CD4-positive, alpha-beta T cell treated with Interferon gamma for 1 hour (primary cell): ENCODE measurements at regions not wholly inside any gene's neighbourhood (a gene's known extent, or its start where the extent isn't known, plus 50 kb on each side); places are given as distances from the start of the nearest gene placed in this dataset.

Experiments used
- DNase-seq: peaks from one replicate; pipeline ENCODE4 v3.0.0-alpha.2; 2020

DNA sequence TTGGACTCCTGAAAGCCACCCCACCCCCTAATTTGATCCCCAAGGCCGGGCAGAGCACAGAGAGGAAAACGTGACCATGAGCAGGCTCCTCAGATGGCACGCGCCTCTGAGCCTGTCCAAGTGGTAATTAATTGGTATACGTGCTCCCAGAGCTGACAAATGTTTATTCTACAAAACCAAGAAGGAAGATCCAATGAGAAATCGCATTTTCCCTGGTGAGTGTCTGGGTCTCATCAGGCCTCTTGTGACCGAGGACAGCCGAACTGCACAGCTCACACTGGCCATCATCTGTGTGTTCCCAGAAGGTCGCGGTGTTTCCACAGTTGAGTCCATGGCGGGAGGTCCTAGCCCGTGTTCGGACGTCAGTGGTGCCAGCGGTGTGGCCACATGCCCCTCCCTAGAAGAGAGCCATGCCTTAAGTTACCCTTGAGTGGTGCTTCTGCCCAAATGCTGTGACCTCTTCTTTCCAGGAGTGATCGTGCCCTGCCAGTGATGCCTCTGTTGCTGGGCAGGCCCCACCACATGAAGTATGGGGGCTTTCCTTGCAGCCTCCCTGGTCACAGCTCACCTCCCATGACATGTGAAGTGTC is 317.5 kb upstream of the RTL1 start:
- DNase-seq, result no peak

- no peak for DNase-seq
Measured at GRCh38 chr14:101221549-101222160, 318.1 kb upstream of the RTL1 start.

GRCh38 chr14:101222362-101223070 is 319.0 kb upstream of the RTL1 start:
- DNase-seq, result no peak

DNA sequence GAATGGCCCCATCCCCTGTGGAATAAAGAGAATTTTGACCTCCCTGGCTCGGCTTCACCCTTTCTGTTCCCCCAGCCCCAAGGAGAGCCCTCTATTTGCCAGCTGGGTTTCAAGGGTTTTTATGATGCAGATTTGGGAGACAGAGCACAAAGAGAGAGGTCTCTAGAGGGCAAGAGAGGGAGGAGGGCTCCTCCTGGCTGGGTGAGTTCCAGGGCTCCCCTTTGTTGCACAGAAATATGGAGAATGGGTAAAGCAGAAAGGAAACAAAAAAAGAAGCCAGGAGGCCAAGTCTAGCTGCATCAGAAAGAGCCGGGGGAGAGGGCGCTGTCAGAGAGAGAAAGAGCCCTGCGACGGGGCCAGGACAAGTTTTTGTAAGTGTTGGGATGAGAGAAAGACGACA is 319.6 kb upstream of the RTL1 start:
- no peak for DNase-seq

DNA sequence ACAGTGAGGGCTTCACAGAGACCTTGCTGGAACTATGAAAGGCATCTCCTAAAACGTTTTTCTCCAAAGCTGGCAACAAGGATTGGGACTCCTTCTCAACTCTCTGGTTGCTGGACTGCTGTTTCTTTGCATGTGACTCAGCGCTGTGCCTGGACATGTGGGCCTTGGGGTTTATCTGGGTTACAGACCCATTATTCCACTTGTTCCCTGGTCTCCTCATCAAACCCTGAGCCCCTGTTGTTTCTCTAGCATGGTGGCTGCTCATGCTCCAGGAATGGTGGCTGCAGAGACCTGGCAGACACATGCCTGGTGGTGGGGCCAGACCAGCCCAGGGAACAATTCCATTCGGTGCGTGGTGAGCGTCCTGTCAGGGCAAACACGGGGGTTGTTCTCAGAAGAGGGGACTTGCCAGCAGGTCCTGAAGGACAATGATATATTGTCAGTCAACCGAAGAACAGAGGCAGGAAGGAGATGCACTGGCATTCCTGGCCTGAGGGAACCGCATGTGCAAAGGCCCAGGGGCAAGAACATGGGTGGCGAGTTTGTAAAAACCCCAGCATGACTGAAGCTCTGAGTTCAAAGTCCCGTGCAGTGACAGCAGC is 320.1 kb upstream of the RTL1 start:
- DNase-seq, result no peak

DNA sequence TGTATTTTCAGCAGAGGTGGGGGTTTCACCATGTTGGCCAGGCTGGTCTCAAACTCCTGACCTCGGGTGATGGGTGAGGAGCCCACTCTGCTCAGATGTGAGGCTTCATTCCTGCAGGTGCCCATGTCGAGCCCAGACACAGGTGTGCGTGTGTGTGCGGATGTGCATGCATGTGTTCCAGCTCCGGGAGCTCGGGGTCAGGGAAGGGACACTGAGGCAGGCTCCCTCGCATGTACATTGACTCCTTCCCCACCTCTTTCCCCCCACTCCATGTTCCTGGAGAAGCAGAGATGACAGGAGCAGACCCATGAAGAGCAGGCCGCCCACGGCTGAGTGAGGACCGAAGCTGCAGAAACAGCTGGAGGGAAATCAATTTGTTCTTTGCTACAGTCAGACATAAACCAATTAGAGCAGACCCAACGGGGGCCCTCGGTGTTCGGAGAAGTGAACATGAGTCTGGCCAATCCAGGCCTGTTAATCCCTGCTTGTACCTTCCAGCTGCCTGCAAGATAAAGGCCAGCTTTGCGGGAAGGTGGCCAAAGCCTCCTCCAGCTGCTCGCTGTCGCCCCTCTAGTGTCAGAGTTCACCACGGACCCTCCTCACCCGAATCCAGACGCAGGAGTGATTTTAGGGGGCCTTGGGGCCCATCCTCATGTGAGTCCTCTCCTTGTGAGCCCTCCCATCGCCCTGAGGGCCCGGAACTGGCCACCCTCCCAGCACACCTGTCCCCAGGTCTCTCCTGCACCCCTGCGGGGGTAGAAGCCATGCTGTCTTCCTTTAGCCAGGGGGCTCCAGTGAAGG is 321.0 kb upstream of the RTL1 start:
- DNase-seq, result no peak

DNA sequence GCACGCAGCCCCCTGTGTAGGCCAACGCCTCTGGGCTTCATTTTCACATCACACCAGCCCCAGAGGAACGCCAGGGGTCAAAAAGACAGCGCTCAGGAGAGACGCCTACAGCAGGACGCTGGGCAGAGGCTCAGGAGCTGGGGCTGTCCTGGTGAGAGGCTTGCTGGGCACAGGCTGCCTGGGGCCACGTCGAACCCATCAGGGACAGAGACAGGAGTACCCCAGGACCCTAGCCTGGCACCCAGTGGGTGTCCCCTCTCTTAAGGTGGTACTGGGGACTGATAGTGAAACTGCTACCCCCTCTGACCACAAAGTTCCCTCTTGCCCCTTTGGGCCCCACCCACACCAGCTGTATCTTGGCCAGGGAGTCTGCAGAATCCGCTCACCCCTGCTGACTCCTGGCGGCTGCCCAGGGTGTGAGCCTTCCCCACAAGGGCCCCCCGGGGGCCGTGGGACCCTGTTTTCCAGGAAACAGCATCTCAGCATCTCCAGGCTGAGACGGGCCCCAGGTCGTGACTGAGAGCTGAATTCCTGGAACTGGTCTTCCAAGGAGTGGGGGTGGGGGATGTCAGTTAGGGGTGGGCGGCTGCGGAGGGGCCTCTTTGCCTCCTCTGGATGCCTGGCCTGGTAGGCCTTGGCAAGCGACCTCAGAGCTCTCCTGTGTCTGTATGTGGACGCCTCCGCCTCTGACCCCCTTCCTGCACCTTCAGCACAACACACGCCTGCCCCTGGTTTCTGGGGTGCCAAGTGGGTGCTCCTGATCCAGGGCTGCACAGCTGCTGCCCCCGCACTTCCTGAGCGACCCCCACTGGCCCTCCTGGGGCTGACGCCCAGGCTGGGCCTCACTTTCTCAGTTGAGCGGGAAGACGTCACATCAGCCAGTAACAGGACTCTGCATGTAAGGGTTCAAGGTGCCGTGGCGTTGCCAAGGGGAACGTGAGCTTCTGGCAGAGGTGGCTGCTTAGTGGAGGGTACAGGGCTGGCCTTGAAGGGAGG is 321.9 kb upstream of the RTL1 start:
- DNase-seq, result no peak

DNA sequence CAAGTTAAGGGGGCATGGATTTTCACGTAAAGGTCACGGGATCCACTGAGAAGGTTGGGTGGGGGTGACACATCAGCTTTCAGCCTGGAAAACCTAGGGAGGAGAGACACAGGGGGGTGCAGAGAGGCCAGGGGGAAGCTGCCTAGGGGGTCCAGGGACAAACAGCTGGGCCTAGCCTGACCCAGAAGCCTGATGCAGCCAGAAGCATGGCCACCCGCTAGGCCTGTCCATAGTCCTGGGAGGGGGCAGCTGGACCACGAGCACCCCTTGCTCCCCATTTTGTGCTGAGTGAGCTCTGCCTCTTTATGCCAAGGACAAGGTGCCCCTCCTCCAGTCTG is 322.7 kb upstream of the RTL1 start:
- no peak for DNase-seq

DNA sequence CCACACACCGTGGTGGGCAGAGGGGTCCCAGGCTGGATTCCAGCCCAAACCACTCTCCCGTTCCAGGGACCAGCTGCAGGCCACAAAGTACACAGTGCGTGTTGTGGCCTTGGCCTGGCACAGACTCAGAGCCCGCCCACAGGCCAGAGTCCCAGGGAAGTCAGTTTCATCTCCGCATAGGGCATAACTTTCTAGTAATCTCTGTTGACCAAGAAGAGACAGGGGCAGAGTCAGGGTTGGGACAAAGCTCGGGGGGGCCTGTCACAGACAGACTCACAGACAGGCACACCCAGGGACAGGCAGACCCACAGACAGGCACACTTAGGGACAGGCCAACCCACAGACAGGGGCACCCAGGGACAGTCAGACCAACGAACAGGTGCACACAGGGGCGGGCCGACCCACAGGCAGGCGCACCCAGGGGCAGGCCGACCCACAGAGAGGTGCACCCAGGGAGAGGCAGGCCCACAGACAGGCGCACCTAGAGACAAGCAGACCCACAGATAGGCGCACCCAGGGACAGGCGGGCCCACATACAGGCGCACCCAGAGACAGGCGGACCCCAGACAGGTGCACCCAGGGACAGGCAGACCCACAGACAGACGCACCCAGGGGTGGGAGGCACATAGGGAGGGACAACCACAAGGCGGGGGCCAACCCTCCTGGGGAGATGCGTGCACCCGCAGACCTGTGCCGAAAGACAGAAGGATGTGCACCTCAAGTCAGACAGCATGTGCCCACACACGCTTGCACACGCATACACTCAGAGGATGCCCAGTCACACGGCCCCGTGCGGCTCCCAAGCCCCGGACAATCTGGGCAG is 323.3 kb upstream of the RTL1 start:
- no peak for DNase-seq

GRCh38 chr14:101227611-101228594 is 324.4 kb upstream of the RTL1 start:
- DNase-seq, result no peak

- no peak for DNase-seq
Measured at GRCh38 chr14:101228949-101229541, 325.5 kb upstream of the RTL1 start.

DNA sequence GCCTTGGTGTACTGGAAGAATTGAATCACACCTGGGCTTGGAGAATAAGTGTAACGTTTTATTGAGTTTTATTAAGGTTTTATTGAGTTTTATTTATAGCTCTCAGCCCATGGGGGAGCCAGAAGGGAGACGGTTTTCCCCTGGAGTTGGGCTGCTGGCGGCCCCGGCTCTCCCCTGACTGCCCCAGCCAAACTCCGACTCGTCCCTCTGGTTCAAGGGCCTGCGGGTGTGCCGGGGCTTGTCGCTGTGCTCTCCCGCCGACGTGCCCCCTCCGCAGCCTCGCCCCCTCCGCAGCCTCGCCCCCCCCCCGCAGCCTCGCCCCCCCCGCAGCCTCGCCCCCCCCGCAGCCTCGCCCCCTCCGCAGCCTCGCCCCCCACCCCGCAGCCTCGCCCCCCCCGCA is 326.1 kb upstream of the RTL1 start:
- DNase-seq, result no peak

DNA sequence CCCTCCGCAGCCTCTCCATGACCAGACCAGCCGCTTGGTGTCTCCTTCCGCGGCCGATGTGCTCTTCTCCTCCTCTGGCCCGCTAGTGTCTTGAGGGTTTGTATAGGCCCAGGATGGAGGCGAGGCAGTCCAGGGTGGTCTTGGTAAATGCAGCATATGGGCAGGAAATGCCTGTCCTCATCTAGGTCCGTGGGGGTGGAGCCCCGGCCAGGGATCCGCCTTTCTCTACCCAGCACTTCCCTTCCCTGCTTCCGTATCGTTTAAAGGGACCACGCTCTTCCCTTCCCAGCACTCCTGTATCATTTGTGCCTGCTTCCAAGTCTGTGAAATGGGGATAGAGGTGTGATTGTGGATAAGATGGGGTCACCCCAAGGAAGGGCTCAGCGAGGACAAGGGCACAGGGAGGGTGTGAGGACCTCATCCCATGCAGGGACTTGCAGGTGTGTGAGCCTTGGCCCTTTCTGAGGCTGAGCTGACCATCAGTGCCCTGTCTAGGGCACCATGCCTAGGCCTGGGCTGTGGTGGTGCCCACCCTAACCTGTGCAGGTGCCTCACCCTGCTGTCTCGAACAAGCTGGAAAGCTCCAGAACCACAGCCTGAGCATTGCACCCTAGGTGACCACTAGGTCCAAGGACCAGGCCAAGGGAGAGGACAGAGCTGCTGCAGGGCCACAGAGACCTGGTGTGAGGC is 326.8 kb upstream of the RTL1 start:
- no peak for DNase-seq

DNA sequence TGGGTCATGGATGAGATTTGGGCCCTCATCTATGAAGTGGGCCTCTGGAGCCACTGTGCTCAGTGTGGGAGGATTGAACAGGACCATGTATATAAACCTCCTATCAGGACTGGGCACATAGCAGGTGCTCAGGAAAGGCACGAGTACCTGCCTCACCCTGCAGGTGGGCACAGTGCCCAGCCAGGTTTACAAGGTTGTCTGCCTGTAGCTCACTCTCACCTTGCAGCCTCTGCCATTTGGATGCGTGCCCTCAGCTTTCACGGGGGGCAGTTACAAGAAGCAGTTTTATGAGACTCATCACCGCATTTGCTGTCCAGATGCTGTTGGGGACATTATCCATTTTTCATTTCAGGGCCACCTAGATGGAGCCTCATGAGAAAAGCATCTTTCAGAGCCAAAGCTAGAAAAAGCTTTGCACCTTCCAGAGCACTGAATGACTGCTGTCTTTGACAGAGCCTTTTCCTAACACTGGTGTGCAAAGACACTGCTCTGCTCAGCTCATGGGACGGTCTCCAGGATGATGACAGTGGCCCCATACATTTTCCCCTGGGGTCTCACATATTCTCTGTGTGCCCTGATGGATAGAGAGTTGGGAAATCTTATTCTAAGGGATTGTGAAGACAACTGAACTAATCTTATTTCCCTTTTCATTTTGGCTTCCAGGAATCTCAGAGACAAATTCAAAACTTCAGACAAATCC is 327.5 kb upstream of the RTL1 start:
- DNase-seq, result no peak

- no peak for DNase-seq
Measured at GRCh38 chr14:101231828-101232227, 328.3 kb upstream of the RTL1 start.

DNA sequence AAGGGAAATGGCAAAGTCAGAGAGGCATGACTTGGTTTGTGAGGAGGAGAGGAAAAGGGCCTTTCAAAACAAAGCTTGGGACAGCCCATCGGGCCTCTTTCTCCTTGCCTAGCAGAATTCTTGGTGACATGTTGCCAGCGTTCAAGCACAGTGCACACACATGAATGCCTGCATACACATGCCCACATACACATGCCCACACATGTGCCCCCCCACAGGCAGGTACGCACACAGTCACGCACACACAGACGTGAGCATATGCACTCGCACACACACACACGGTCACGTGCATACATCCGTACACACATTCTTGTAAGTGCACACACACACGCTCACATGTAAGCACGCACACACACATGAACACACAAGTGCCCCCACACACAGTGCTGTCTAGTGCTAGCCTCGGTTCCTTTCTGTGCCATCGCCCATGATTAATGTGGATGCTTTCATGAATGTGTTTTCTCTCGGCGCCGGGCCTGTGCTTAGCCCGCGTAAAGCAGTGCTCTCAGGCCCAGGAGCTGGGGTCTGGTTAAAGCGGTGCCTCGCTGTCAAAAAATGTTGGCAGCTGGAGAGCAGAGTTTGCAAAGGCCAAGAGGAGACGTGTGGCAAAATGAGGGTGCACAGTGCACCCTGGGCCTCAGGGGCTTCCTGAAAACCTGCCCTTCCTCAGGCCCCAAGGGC is 328.8 kb upstream of the DIO3 start:
- DNase-seq, result no peak

DNA sequence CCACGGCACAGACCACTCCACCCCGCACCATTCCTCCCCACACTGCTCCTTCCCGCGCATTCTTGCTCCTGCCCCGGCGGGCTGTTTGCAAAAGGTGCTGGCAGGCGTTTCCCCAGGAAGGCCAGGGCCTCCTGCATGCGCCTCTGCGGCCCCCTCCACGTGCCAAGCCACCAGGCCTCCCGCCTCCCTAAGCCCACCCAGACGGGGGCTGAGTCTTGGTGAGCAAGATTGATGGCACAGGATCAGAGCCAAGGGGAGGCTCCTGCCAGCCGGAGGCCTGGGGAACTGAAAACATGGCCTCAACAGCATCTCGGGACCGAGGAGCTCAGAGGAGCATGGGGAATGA is 328.3 kb upstream of the DIO3 start:
- no peak for DNase-seq

- DNase-seq, result no peak
Measured at GRCh38 chr14:101233391-101233790, 327.9 kb upstream of the DIO3 start.
